Superior temporal gyrus (tissue), 1 donor: ENCODE measurements at regions not wholly inside any gene's neighbourhood (a gene's known extent, or its start where the extent isn't known, plus 50 kb on each side); places are given as distances from the start of the nearest gene placed in this dataset.

Source experiments
- DNase-seq: peaks from one replicate; pipeline ENCODE4 v3.0.0-alpha.2; 2016; ENCODE audit errors: extremely low spot score

- DNase-seq = peak; percentile 16
These were observed 184.5 kb upstream of the CRY1 start for GRCh38 chr12:107277855-107278254.

- DNase-seq = no peak
These were observed 189.3 kb upstream of the CRY1 start for GRCh38 chr12:107282628-107283027.

- DNase-seq = no peak
These were observed 190.3 kb upstream of the CRY1 start for GRCh38 chr12:107283652-107284051.

- DNase-seq = no peak
These were observed 191.3 kb upstream of the CRY1 start for GRCh38 chr12:107284692-107285091.

- DNase-seq = no peak
These were observed 194.4 kb upstream of the CRY1 start for GRCh38 chr12:107287436-107288413.

GRCh38 chr12:107288414-107289127, 195.2 kb upstream of the CRY1 start:
- no peak for DNase-seq

GRCh38 chr12:107291018-107291417, 197.7 kb upstream of the CRY1 start:
- DNase-seq = no peak

- no peak for DNase-seq
These were observed 203.3 kb upstream of the CRY1 start for GRCh38 chr12:107296681-107297089.

GRCh38 chr12:107302649-107303341, 209.4 kb upstream of the CRY1 start:
- DNase-seq = no peak

GRCh38 chr12:107304588-107305532, 211.5 kb upstream of the CRY1 start:
- no peak for DNase-seq

GRCh38 chr12:107306141-107306659, 212.9 kb upstream of the CRY1 start:
- no peak for DNase-seq

- no peak for DNase-seq
These were observed 215.0 kb upstream of the CRY1 start for GRCh38 chr12:107308310-107308709.

- no peak for DNase-seq
These were observed 215.7 kb upstream of the CRY1 start for GRCh38 chr12:107309020-107309419.

GRCh38 chr12:107310621-107311020, 217.3 kb upstream of the CRY1 start:
- no peak for DNase-seq

- DNase-seq = no peak
These were observed 218.3 kb upstream of the CRY1 start for GRCh38 chr12:107311682-107312081.

GRCh38 chr12:107317751-107318555, 224.6 kb upstream of the CRY1 start:
- peak; percentile 18 for DNase-seq

- DNase-seq = no peak
These were observed 225.1 kb upstream of the CRY1 start for GRCh38 chr12:107318556-107318805.

- DNase-seq = no peak
These were observed 225.6 kb upstream of the CRY1 start for GRCh38 chr12:107318806-107319532.

GRCh38 chr12:107319533-107320032, 226.2 kb upstream of the CRY1 start:
- no peak for DNase-seq
